Activated CD4-positive, CD25-positive, alpha-beta regulatory T cell (primary cell): ENCODE measurements at regions not wholly inside any gene's neighbourhood (a gene's known extent, or its start where the extent isn't known, plus 50 kb on each side); places are given as distances from the start of the nearest gene placed in this dataset.
"Not testable (repeated sequence)": the region's sequence is repeated elsewhere in the genome, so short reads cannot be mapped to it uniquely, and the experiment has no call there.

Experiments used
- DNase-seq, 4 experiments: peaks; one replicate each; lab custom pipeline; 2025; lab: John Stamatoyannopoulos, UW

GRCh38 chr17:5951912-5952311 is 118.3 kb upstream of the WSCD1 start:
- no peak for DNase-seq

- no peak for DNase-seq
Observed at GRCh38 chr17:5952518-5952917, 117.7 kb upstream of the WSCD1 start.

GRCh38 chr17:5955764-5956163 is 114.4 kb upstream of the WSCD1 start:
- DNase-seq = no peak

- DNase-seq = no peak
Observed at GRCh38 chr17:5958850-5959249, 111.3 kb upstream of the WSCD1 start.

GRCh38 chr17:5962371-5962770 is 107.8 kb upstream of the WSCD1 start:
- no peak for DNase-seq

GRCh38 chr17:5971969-5972368 is 98.2 kb upstream of the WSCD1 start:
- no peak for DNase-seq

GRCh38 chr17:5973410-5973809 is 96.8 kb upstream of the WSCD1 start:
- DNase-seq = no peak

- no peak for DNase-seq
Observed at GRCh38 chr17:5975661-5976060, 94.5 kb upstream of the WSCD1 start.

GRCh38 chr17:5976251-5976650 is 93.9 kb upstream of the WSCD1 start:
- DNase-seq = no peak

GRCh38 chr17:5978496-5978895 is 91.7 kb upstream of the WSCD1 start:
- DNase-seq = no peak

GRCh38 chr17:5980941-5981340 is 89.2 kb upstream of the WSCD1 start:
- DNase-seq = no peak

- DNase-seq = no peak
Observed at GRCh38 chr17:5986644-5987043, 83.5 kb upstream of the WSCD1 start.

- no peak for DNase-seq
Observed at GRCh38 chr17:6000426-6000825, 69.8 kb upstream of the WSCD1 start.

GRCh38 chr17:6003221-6003620 is 67.0 kb upstream of the WSCD1 start:
- DNase-seq = not testable (repeated sequence)

- DNase-seq = no peak
Observed at GRCh38 chr17:6005939-6006338, 64.2 kb upstream of the WSCD1 start.

- no peak for DNase-seq
Observed at GRCh38 chr17:6011206-6011605, 59.0 kb upstream of the WSCD1 start.

GRCh38 chr17:6018788-6019187 is 51.4 kb upstream of the WSCD1 start:
- DNase-seq = no peak

- DNase-seq = no peak
Observed at GRCh38 chr17:6019959-6020358, 50.2 kb upstream of the WSCD1 start.

- no peak for DNase-seq
Observed at GRCh38 chr17:6020376-6021010, 49.7 kb upstream of the WSCD1 start.
